Prostate gland (tissue), 2 donors: ENCODE measurements at regions not wholly inside any gene's neighbourhood (a gene's known extent, or its start where the extent isn't known, plus 50 kb on each side); places are given as distances from the start of the nearest gene placed in this dataset.

Experiments
- CTCF ChIP-seq, 4 experiments: fragments of 200-600 bp in 2 of 4; fragments of 450-650 bp in 2 of 4; sonication (generic) in 2 of 4; IDR thresholded peaks; 1 replicate in 3 of 4; 2 replicates in 1 of 4; pipeline ENCODE4 v1.5.1; 2016 to 2019; ENCODE audit warnings: antibody characterized with exemption in 4 of 4, mild to moderate bottlenecking in 2 of 4, moderate library complexity in 2 of 4
- POLR2A ChIP-seq: fragments of 450-650 bp; IDR thresholded peaks from one replicate; pipeline ENCODE4 v1.6.1; 2016; ENCODE audit warnings: antibody characterized with exemption, mild to moderate bottlenecking
- POLR2AphosphoS5 ChIP-seq: sonication (generic); formaldehyde crosslinking; IDR thresholded peaks from one replicate; pipeline ENCODE4 v1.6.1; 2017; ENCODE audit warnings: antibody characterized with exemption

GRCh38 chr12:34209259-34209835, 187.1 kb downstream of the ALG10 start:
- no peak for TF ChIP-seq POLR2A
- TF ChIP-seq CTCF (IDR thresholded peaks at IDR 0.05): no peak
- TF ChIP-seq POLR2AphosphoS5: no peak
